ENCODE measurements at regions not wholly inside any gene's neighbourhood (a gene's known extent, or its start where the extent isn't known, plus 50 kb on each side); places are given as distances from the start of the nearest gene placed in this dataset.
"Not testable (repeated sequence)": the region's sequence is repeated elsewhere in the genome, so short reads cannot be mapped to it uniquely, and the experiment has no call there.

DNA sequence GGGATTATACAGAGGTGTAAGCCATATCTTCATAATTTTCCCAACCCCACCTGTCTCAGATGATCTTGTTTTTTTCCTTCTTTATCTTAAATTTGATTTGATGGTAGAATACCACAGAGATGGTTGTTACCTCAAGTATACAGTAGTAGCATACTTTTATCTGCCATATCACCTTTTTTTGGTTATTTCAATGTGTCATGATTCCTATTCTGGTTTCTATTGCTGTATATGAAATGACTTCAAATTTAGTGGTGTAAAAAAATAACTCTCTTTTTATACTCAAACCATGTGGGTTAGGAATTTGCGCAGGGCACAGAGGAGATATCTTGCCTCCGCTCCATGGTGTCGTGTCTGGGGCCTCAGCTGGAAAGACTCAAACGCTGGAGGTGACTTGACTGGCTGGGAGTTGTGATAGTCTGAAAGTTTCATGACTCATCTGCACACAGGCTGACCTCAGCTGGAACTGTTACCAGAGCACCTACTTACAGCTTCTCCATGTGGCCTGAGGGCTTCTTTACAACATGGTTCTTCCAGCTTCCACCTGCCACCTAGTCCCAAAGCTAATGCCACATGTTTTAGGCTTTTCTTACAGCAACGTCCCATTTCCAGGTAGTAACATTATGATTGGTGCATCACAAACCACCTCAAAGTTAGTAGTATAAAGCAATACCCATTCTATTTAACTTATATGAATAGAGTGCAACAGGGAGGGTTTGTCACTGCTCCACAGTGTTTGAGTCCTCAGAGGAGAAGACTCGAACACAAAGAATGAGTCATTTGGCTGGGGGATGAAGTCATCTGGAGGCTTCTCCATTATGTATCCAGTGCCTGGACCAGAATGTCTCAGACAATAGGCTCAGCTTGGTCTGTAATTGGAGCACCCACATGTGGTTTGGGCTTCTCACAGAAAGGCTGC is 82.3 kb upstream of the XPO1 start:
- DNase-seq, result no peak

GRCh38 chr2:61619561-61619960 is 81.4 kb upstream of the XPO1 start:
- no peak for DNase-seq

GRCh38 chr2:61617610-61618009 is 79.5 kb upstream of the XPO1 start:
- no peak for DNase-seq

GRCh38 chr2:61605245-61605644 is 67.1 kb upstream of the XPO1 start:
- DNase-seq, result no peak

DNA sequence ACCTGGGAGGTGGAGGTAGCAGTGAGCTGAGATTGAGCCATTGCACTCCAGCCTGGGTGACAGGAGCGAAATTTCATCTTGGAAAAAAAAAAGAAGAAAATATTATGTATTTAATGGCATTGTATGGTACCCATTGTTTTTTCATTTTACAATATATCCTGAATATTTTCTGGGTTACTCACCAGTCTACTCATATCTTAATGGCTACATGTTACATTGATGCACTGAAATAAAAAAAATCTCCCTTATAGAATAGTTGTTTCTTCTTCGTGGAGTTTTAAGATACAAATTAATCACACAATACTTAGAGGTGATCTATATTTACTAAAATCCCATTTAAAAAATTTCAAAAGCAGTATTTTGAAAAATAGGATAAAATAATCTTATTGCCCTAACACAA is 66.3 kb upstream of the XPO1 start:
- no peak for DNase-seq

DNA sequence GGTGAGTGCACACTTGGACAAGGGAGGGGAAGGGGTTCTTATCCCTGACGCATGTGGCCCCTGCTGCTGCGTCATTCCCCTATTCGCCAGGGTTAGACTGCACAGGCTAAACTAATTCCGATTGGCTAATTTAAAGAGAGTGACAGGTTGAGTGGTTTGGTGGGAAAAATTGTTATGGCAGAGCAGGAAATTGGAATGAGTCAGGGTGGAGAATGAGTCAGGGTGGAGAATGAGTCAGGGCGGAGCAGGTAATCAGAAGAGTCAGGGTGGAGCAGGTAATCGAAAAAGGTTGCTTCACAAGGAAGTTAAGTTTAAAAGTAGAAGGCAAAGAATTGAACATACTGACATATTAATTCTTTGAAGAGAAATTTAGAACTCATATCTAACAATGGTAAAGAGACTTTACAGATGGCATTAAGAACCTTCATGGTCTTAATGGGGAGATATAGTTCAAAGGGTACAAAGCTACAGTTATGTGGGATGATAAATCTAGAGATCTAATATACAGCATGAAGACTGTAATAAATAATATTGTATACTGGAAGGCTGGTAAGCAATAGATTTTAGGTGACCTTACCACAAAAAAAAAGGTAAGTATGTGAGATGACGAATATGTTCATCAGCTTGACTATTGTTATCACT is 60.5 kb upstream of the XPO1 start:
- not testable (repeated sequence) for DNase-seq

DNA sequence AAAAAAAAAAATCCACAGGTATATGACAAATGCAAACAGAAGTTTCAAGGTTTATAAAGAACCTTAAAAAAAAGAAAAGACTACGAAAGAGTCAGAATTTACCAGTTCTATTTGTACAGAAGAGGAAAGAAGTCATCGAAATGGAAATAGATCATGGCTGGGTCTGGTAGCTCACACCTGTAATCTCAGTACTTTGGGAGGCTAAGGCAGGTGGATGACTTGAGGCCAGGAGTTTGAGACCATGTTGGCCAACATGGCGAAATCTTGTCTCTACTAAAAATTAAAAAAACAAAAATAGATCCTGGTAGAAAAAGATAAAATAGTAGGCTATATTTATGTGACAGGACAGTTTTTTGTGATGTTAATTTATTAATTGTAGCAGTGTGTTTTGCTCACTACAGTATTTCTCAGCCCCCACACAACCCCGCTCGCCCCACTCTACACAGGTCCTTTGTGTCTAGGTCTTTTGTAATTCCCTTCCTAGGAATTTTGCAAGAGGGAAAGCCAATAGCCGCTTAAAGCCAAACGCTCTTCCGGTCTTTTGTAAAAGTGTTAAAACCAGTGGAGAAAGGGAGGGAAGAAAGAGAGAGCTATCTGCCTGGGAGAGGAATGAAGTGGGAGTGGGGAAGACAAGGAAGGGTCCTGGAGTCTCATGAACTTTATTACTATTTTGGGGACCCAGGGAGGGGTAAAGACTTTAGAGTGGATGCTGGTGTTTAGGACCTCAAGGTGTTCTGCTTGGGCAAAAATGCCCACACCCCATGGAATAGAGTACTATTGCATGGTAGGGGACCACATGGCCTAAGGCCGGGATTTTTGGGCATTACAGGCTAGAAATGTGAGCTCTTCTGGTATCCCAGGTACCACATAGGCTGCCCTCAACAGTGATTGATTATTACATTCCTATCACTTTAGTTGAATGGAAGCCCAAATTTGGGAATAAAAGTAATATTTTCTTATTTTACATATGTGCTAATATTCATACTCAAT is 59.4 kb upstream of the XPO1 start:
- DNase-seq, result no peak

GRCh38 chr2:61594201-61594600 is 56.0 kb upstream of the XPO1 start:
- not testable (repeated sequence) for DNase-seq

DNA sequence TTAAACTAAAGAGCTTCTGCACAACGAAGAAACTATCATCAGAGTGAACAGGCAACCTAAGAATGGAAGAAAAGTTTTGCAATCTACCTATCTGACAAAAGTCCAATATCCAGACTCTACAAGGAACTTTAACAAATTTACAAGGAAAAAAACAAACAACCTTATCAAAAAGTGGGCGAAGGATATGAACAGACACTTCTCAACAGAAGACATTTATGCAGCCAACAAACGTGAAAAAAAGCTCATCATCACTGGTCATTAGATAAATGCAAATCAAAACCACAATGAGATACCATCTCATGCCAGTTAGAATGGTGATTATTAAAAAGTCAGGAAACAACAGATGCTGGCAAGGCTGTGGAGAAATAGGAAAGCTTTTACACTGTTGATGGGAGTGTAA is 55.5 kb upstream of the XPO1 start:
- DNase-seq, result not testable (repeated sequence)

- DNase-seq, result no peak
These were observed 52.1 kb upstream of the XPO1 start for GRCh38 chr2:61590214-61590613.

GRCh38 chr2:61588566-61588965 is 50.4 kb upstream of the XPO1 start:
- DNase-seq, result no peak
